ENCODE measurements at regions not wholly inside any gene's neighbourhood (a gene's known extent, or its start where the extent isn't known, plus 50 kb on each side); places are given as distances from the start of the nearest gene placed in this dataset.
A peak's percentile ranks its signal among the peaks of the same experiment; 100 is the strongest.

DNA sequence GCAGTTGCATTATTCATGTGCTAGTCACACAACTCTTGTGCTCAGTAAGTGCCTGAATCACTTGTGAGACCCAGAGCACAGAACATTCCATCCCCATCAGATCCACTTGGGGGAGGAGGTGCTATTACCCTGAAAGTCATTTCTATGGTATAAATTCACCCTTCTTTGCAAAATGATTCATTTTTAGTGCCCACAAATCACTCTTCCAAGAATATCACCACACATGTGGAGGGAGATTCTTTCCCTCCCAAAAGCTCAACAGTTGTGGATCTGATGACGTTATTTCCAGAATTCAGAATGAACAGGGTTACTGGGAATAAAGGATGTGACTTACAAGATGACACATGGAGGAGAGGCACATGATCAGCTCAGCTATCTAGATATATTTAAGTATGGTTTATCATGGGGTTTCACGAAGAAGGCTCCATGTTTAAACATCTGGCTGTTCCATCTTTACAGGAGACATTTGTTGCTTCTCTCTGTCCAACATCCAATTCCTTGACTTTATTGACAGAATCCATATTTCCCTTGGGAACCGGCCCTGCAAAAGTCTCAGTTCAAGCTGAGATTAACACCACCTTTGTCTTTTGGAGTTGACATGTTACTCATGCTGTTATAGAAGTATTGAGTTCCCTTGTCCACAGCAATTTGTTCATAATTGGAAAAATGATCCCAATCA lies 214.2 kb upstream of the PROK2 start:
- no peak for DNase-seq

DNA sequence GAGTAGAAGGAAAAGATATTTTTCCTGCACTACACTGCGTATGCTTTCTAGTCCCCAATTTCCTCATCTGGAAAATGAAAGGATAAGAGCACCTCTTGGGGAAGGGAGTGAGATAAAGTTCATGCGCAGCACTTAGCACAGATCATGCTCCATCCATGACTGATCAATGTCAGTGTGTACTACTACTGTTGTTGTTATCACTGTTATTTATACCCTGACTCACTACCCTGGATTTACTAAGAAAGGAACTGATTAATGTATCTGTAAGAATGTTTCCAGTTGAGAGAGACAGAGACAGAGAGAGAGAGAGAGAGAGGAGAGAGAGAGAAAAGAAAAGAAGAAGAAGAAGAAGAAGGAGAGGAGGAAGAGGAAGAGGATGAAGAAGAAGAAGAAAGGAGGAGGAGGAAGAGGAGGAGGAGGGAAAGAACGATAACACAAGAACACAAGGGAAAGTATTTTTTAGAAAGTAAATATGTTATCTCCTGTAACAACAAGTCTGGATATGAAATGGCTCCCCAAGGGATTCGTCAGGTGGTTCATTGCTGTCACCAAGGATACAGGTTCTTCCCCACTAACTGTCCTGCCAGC lies 212.2 kb upstream of the PROK2 start:
- no peak for DNase-seq

DNA sequence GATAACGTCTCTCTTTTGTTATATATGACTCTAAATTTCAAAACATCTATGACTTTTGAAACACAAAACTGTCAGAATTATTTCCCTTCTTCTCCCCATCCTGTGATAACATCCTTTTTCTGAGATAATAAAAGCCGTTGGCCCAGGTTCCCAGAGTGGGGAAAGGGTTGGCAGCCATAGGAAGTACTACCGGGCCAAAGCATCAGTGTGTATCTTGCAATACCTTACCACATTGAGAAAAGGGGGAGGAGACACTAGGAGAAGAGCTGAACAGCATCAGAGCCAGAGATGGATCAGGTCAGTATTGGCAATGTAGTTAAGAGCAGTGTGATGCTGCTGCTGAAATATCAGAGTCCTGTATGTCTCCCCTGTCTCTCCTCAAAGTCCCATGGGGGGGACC lies 210.0 kb upstream of the PROK2 start:
- DNase-seq = no peak

DNA sequence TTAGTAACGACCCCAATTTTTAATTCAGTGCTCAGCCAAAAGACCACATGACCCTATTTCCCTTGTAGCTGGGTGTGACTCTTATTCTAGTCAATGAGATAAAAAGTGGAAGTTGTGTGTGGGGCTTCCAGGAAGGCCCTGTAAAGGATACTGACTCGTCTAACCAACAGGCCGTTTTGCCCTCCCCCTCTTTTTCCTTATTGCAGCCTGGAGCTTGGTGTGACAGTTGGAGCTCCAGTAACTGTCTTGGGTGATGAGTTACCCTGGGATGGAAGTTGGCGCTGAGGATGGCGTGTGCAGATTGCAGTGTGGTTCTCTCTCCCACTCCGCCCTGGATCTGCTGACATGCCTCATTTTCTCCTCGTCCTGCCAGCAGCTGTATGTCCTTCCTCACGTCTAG lies 209.3 kb upstream of the PROK2 start:
- DNase-seq = no peak

DNA sequence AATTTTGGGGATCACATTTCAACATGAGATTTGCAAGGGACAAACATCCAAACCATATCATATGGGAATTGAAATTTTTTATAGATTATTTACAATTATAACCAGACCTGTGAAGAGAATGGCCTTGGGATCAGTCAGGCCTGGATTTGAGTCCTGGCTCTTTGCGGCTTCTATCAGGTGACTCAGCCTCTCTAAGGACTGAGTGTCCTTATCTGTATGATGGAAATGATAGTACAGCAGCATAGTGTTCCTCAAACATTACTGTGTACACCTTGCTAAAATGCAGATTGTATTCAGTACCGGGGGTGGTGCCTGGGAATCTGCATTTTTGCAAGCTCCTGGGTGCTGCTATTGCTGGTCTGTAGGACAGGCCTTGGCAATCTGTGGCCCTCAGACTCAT lies 206.7 kb upstream of the PROK2 start:
- DNase-seq = no peak

GRCh38 chr3:71991046-71991445 lies 206.1 kb upstream of the PROK2 start:
- no peak for DNase-seq

DNA sequence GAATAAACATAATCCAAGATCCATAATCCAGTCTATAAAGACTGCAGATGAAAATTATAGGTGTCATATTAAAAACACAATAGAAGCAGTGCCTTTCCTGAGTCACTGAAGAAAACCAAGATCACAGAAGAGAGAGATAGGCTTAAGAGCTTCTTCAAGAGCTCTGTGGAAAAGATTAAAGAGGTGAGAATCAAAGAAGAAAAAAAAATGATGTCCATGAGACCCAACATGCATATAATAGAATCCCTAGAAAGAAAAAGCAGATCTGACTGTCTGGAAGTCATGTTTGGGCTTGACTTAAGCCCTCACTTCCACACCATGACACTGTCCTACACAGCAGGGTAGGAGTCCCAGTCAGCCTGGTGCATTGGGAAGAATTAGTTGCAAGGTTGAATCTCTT lies 205.6 kb upstream of the PROK2 start:
- DNase-seq = no peak

DNA sequence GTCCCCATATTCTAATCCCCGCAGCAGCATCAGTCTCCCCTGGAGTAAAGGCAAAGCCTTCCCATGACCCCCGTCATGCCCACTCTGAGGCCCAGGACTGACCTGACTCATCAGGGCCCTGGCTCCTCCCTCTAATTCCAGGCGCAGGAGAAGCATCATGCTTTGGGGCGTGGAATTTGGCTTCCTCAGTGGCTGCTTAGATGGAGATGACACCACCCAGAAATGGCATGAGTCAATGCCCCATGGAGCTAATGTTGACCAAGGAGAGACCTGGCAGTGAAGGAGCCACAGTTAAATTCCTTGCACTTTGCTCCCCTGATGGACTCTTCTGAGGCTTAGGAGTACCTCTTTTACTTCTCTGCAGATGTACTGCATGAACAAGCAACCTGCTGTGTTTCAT lies 204.2 kb upstream of the PROK2 start:
- DNase-seq = no peak

DNA sequence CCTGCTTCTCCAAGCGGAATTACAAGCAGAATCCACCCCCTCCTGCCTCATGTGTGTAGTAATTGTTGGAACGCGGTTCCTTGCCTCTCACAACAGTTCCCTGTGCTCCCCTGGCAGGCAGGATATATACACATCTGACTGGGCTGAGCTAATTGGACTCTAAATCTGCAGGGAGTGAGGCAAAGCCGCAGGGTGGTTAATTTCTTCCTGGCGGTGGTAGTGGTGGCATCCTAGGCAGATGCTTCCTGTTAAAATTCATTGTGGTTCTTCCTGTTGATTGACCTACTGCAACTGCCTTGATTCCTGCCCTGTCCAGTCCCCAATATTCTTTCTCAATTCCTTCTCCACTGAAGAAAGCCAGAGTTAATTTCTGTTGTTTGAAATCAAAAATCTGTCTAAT lies 202.9 kb upstream of the PROK2 start:
- DNase-seq = no peak

DNA sequence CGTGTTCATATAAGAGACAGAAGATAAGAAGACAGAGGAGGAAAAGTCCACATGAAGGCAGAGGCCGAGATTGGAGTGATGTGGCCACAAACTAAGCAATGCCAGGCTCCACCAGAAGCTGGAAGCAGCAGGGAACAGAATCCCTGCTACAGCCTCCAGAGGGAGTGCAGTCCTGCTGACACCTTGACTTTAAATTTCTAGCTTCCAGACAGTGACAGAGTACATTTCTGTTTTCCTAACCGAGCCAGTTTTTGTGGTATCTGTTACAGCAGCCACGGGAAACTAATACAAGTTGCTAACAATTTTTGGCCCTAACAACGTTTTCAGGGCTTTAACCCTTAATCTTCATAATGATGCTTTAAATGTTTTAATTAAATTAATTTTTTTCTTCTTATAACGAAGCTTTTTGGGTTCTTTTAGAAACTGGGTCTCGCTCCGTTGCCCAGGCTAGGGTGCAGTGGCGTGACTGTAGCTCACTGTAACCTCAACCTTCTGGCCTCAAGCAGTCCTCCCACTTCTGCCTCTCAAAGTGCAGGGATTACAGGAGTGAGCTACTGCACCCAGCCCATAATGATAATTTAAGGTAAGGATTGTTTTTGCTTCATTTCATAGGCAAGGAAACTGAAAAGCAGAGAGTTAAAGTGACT lies 202.3 kb upstream of the PROK2 start:
- DNase-seq = no peak

DNA sequence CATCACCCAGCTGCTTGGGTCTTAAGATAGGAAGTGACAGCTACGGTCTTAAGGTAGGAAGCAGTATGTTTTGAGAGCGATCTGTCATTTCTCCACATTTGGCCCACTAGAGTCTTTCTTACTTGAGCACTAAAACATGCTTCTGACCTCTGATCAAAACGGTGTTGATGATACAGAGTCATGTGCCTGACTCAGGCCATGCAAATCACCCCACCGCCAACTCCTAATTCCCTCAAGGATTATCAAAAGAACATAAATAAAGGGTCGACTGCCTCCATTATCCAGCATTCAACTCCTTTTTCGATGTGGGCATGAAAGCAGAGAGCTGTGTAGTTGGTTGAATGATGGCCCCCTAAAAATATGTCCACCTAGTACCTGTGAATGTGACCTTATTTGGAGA lies 201.7 kb upstream of the PROK2 start:
- no peak for DNase-seq

GRCh38 chr3:71984843-71985613 lies 200.1 kb upstream of the PROK2 start:
- DNase-seq = no peak

DNA sequence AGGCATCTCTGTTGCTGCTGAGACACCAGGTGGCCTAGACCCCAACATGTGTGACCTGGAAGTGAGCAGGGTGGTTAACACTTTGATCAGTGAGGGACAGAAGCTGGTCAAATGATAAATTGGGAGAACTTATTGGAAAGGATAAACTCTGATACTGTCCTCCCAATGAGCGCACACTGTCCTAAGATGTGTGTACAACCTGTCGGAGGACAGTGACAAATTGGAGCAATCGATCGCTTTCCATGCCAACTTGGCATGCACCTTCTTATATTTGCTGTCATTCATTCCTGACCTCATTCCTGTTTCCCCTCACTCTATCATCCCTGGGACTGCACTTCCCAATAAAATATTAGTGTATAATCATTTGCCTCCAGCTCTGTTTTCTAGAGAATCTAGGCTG lies 198.7 kb upstream of the PROK2 start:
- DNase-seq = no peak

GRCh38 chr3:71982506-71983258 lies 197.7 kb upstream of the PROK2 start:
- DNase-seq = peak; percentile 60

GRCh38 chr3:71979175-71979574 lies 194.2 kb upstream of the PROK2 start:
- no peak for DNase-seq

GRCh38 chr3:71978150-71978721 lies 193.3 kb upstream of the PROK2 start:
- DNase-seq = peak; percentile 43

DNA sequence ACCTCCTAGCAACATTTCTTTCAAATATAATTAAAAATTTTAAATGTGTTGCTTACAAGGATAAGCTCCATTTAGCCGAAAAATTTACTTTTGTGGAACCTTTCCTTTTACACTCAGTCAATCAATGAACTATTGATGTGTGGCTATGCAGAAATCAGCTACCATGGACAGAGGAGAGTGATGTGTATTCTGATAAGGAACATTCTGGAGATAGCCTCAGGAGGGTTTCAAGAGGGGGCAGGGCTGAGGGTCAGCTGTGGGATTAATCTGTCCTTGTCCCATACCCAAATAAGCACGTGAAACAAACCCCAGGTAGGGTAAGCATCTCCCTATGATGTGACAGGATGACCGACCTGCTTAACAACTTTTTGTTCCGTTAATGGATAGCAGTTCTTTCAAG lies 192.6 kb upstream of the PROK2 start:
- no peak for DNase-seq

DNA sequence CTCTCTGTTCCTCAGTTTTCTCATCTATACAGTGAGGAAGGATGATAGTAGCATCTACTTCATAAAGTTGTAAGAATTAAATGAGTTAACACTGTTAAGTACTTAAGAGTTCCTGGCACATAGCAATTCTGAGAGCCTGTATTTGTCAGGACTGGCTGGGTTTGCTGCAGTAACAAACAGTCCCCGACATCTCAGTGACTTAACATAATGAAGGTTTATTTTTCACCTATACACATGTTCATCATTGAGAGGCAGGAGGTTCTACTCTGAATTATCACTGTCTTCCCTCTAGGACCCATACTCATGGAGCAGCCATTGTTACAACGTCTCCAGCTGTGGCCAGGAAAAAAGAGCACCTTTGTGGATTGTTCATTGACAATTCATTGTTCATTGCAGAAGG lies 190.6 kb upstream of the PROK2 start:
- DNase-seq = no peak

GRCh38 chr3:71974786-71975185 lies 189.8 kb upstream of the PROK2 start:
- no peak for DNase-seq

GRCh38 chr3:71973274-71974030 lies 188.5 kb upstream of the PROK2 start:
- no peak for DNase-seq

DNA sequence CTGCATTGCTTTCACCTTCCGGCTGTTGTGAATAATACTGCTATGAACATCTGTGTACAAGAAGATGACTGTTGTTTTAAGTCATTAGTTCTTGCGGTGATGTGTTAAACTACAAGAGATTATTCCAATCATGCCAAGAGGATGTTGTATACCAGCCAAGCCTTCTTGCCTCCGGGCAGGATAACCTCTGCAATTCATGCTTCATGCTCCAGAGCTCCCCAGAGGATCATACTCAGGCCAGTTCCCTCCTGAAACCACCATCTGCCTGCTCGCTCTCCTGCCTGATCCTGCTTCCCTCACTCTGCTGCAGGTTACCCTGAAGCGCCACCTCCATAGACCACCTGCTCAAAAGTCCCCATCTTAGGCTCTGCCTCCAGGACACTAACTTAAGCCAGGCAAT lies 187.1 kb upstream of the PROK2 start:
- no peak for DNase-seq

- no peak for DNase-seq
Observed at GRCh38 chr3:71968544-71968943, 183.6 kb upstream of the PROK2 start.
